ENCODE measurements at regions not wholly inside any gene's neighbourhood (a gene's known extent, or its start where the extent isn't known, plus 50 kb on each side); places are given as distances from the start of the nearest gene placed in this dataset.

- Histone ChIP-seq H3K4me3 (no peak overlapping the region), H3K9ac (no peak overlapping the region), H3K4me1 (0 out of 2 replicates have a peak, but pooled peaks cover 5% of the 10 kb centered on the region), H3K4me2 (no peak overlapping the region), H4K20me1 (no peaks in the 10 kb centered on the region), H3K36me3 (no peaks in the 10 kb centered on the region), H3K27me3 (no peaks in the 10 kb centered on the region), H3K9me3 (no peaks in the 10 kb centered on the region), H3K27ac (no peak overlapping the region)
- TF ChIP-seq Cebpa-rat (IDR thresholded peaks at IDR 0.05): no peak
Observed at GRCh38 chr12:115051378-115051777, 367.4 kb upstream of the TBX3 start.

GRCh38 chr12:115049614-115050013 is 365.6 kb upstream of the TBX3 start:
- TF ChIP-seq Cebpa-rat (IDR thresholded peaks at IDR 0.05): no peak
- Histone ChIP-seq H3K9me3 (no peaks in the 10 kb centered on the region), H3K27ac (no peak overlapping the region), H3K9ac (no peak overlapping the region), H4K20me1 (no peaks in the 10 kb centered on the region), H3K27me3 (no peaks in the 10 kb centered on the region), H3K4me1 (no peaks in the 10 kb centered on the region), H3K4me3 (no peak overlapping the region), H3K4me2 (no peak overlapping the region), H3K36me3 (no peaks in the 10 kb centered on the region)

- no peaks in the 10 kb centered on the region for H3K36me3 ChIP-seq
- H3K27ac ChIP-seq: no peak overlapping the region
- no peaks in the 10 kb centered on the region for H3K4me1 ChIP-seq
- H3K9me3 ChIP-seq: no peaks in the 10 kb centered on the region
- H3K4me3 ChIP-seq: no peak overlapping the region
- no peak overlapping the region for H3K9ac ChIP-seq
- no peaks in the 10 kb centered on the region for H4K20me1 ChIP-seq
- TF ChIP-seq Cebpa-rat (IDR thresholded peaks at IDR 0.05): no peak
- no peaks in the 10 kb centered on the region for H3K27me3 ChIP-seq
- H3K4me2 ChIP-seq: no peak overlapping the region
Observed at GRCh38 chr12:115046805-115047204, 362.8 kb upstream of the TBX3 start.

- H3K36me3 ChIP-seq: no peaks in the 10 kb centered on the region
- H3K4me3 ChIP-seq: no peak overlapping the region
- H3K4me1 ChIP-seq: no peaks in the 10 kb centered on the region
- no peak for TF ChIP-seq Cebpa-rat (IDR thresholded peaks at IDR 0.05)
- no peak overlapping the region for H3K9ac ChIP-seq
- no peak overlapping the region for H3K4me2 ChIP-seq
- no peaks in the 10 kb centered on the region for H4K20me1 ChIP-seq
- H3K9me3 ChIP-seq: no peaks in the 10 kb centered on the region
- no peaks in the 10 kb centered on the region for H3K27me3 ChIP-seq
- H3K27ac ChIP-seq: no peak overlapping the region
Observed at GRCh38 chr12:115044073-115044472, 360.1 kb upstream of the TBX3 start.

GRCh38 chr12:115043079-115043478 is 359.1 kb upstream of the TBX3 start:
- H3K27me3 ChIP-seq: no peaks in the 10 kb centered on the region
- H3K27ac ChIP-seq: no peak overlapping the region
- H4K20me1 ChIP-seq: no peaks in the 10 kb centered on the region
- no peaks in the 10 kb centered on the region for H3K9me3 ChIP-seq
- H3K4me2 ChIP-seq: no peak overlapping the region
- no peak overlapping the region for H3K9ac ChIP-seq
- H3K4me1 ChIP-seq: no peaks in the 10 kb centered on the region
- H3K4me3 ChIP-seq: no peak overlapping the region
- no peak for TF ChIP-seq Cebpa-rat (IDR thresholded peaks at IDR 0.05)
- H3K36me3 ChIP-seq: no peaks in the 10 kb centered on the region

GRCh38 chr12:115042341-115042740 is 358.4 kb upstream of the TBX3 start:
- Histone ChIP-seq H3K27me3 (no peaks in the 10 kb centered on the region), H3K36me3 (no peaks in the 10 kb centered on the region), H3K27ac (no peak overlapping the region), H3K9me3 (no peaks in the 10 kb centered on the region), H3K9ac (no peak overlapping the region), H3K4me2 (no peak overlapping the region), H4K20me1 (no peaks in the 10 kb centered on the region), H3K4me3 (no peak overlapping the region), H3K4me1 (no peaks in the 10 kb centered on the region)
- no peak for TF ChIP-seq Cebpa-rat (IDR thresholded peaks at IDR 0.05)

- no peaks in the 10 kb centered on the region for H3K36me3 ChIP-seq
- H3K27me3 ChIP-seq: no peaks in the 10 kb centered on the region
- H3K9me3 ChIP-seq: no peaks in the 10 kb centered on the region
- no peaks in the 10 kb centered on the region for H4K20me1 ChIP-seq
- no peak overlapping the region for H3K9ac ChIP-seq
- no peak for TF ChIP-seq Cebpa-rat (IDR thresholded peaks at IDR 0.05)
- H3K27ac ChIP-seq: no peak overlapping the region
- H3K4me3 ChIP-seq: no peak overlapping the region
- no peak overlapping the region for H3K4me2 ChIP-seq
- no peaks in the 10 kb centered on the region for H3K4me1 ChIP-seq
Observed at GRCh38 chr12:115037830-115038229, 353.9 kb upstream of the TBX3 start.

- Histone ChIP-seq H3K4me1 (no peaks in the 10 kb centered on the region), H3K9ac (no peak overlapping the region), H3K27me3 (no peaks in the 10 kb centered on the region), H4K20me1 (no peaks in the 10 kb centered on the region), H3K36me3 (no peaks in the 10 kb centered on the region), H3K9me3 (no peaks in the 10 kb centered on the region), H3K4me2 (no peak overlapping the region), H3K4me3 (no peak overlapping the region), H3K27ac (no peak overlapping the region)
- no peak for TF ChIP-seq Cebpa-rat (IDR thresholded peaks at IDR 0.05)
Observed at GRCh38 chr12:115035535-115036107, 351.6 kb upstream of the TBX3 start.

- TF ChIP-seq Cebpa-rat (IDR thresholded peaks at IDR 0.05): no peak
- H3K27ac ChIP-seq: no peak overlapping the region
- no peak overlapping the region for H3K4me3 ChIP-seq
- H3K4me1 ChIP-seq: no peaks in the 10 kb centered on the region
- H3K36me3 ChIP-seq: no peaks in the 10 kb centered on the region
- no peaks in the 10 kb centered on the region for H3K9me3 ChIP-seq
- no peak overlapping the region for H3K9ac ChIP-seq
- H3K27me3 ChIP-seq: no peaks in the 10 kb centered on the region; the same call in 1 of the 2 replicates
- H4K20me1 ChIP-seq: no peaks in the 10 kb centered on the region
- H3K4me2 ChIP-seq: no peak overlapping the region
Observed at GRCh38 chr12:115032521-115032920, 348.5 kb upstream of the TBX3 start.

- H3K27me3 ChIP-seq: no peaks in the 10 kb centered on the region; the same call in 1 of the 2 replicates
- H3K27ac ChIP-seq: no peak overlapping the region
- no peaks in the 10 kb centered on the region for H4K20me1 ChIP-seq
- no peak overlapping the region for H3K4me3 ChIP-seq
- no peaks in the 10 kb centered on the region for H3K4me1 ChIP-seq
- H3K9me3 ChIP-seq: no peaks in the 10 kb centered on the region
- H3K9ac ChIP-seq: no peak overlapping the region
- no peak overlapping the region for H3K4me2 ChIP-seq
- no peak for TF ChIP-seq Cebpa-rat (IDR thresholded peaks at IDR 0.05)
- H3K36me3 ChIP-seq: no peaks in the 10 kb centered on the region
Observed at GRCh38 chr12:115030017-115030416, 346.0 kb upstream of the TBX3 start.

GRCh38 chr12:115024531-115024930 is 340.6 kb upstream of the TBX3 start:
- H3K27me3 ChIP-seq: no peaks in the 10 kb centered on the region; the same call in 1 of the 2 replicates
- H3K4me3 ChIP-seq: no peak overlapping the region
- no peak overlapping the region for H3K9ac ChIP-seq
- H3K4me2 ChIP-seq: no peak overlapping the region
- H3K36me3 ChIP-seq: no peaks in the 10 kb centered on the region
- H3K4me1 ChIP-seq: no peaks in the 10 kb centered on the region
- H3K9me3 ChIP-seq: peaks cover 5% of the 10 kb centered on the region; the same call in 1 of the 2 replicates
- no peak overlapping the region for H3K27ac ChIP-seq
- TF ChIP-seq Cebpa-rat (IDR thresholded peaks at IDR 0.05): no peak
- no peaks in the 10 kb centered on the region for H4K20me1 ChIP-seq

Measured in BLaER1 (cell line).